ENCODE measurements at regions not wholly inside any gene's neighbourhood (a gene's known extent, or its start where the extent isn't known, plus 50 kb on each side); places are given as distances from the start of the nearest gene placed in this dataset.

GRCh38 chr2:12558519-12558918, 158.2 kb upstream of the TRIB2 start:
- TF ChIP-seq ZNF274 (IDR thresholded peaks at IDR 0.05; ENCODE audit: low read depth, low read length) (no peak), YY1 (IDR thresholded peaks at IDR 0.05; ENCODE audit: insufficient read depth, insufficient read length) (no peak)
